OCI-LY7 (cell line): ENCODE measurements at regions not wholly inside any gene's neighbourhood (a gene's known extent, or its start where the extent isn't known, plus 50 kb on each side); places are given as distances from the start of the nearest gene placed in this dataset.

Source experiments
- CTCF ChIP-seq: fragments of 200-600 bp; sonication (generic); conservative IDR thresholded peaks from 2 replicates; pipeline ENCODE4 v1.5.1; 2014; ENCODE audit warnings: mild to moderate bottlenecking, antibody characterized with exemption, low read length, moderate library complexity, mixed read lengths
- EZH2phosphoT487 ChIP-seq: fragments of 200-600 bp; sonication (generic); IDR thresholded peaks from 2 replicates; pipeline ENCODE4 v1.6.1; 2018; ENCODE audit warnings: low read depth, borderline replicate concordance, mild to moderate bottlenecking, mixed run types, antibody characterized with exemption, low read length, moderate library complexity, mixed read lengths

DNA sequence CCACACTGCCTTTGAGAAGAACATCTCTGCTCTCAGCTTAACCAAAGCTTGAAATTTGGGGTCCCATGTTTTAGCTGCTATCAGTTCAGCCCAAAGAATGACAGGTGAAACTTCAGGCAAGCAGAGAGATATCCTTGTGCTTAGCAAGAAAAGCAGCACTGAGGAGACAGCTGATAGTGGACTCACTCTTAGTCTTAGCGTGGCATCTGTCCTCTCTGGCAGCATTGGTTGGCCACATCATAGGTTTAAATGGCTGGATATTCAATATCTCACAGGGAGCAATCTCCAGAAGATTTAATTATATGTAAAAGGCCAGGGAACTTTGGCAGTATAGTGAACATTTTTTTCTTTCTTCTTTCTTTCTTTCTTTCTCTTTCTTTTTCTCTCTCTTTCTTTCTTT is 131.1 kb upstream of the SGK1 start:
- TF ChIP-seq EZH2phosphoT487 (no peak), CTCF (no peak)
